ENCODE measurements at regions not wholly inside any gene's neighbourhood (a gene's known extent, or its start where the extent isn't known, plus 50 kb on each side); places are given as distances from the start of the nearest gene placed in this dataset.

DNA sequence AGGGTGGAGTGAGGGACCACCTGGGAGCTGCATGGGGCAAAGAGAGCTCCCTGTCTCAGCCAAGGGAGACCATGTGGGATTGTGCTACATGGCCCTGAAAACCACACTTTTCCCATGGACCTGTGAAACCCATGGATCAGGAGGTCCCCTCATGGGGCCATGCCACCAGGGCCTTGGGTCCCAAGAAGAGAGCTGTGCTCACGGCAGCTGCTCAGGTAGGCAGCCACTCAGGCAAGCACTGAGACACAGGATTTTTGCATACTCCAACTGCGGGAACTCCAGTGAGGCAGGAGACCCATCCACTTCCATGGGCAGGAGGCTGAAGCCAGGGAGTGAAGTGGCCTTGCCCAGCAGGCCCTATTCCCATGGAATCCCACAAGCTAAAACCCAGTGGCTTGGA is 190.0 kb downstream of the KCNA4 start:
- no peak for TF ChIP-seq POLR2A (IDR thresholded peaks at IDR 0.05; ENCODE audit: low read depth, low read length)
- TF ChIP-seq PAX5 (IDR thresholded peaks at IDR 0.05; ENCODE audit: insufficient read depth, low read length, severe bottlenecking): no peak
- no peak for TF ChIP-seq POLR2AphosphoS5 (IDR thresholded peaks at IDR 0.05; ENCODE audit: low read depth, low read length)
- TF ChIP-seq TAF1 (IDR thresholded peaks at IDR 0.05; ENCODE audit: low read depth, low read length): no peak
- no peak for TF ChIP-seq SPI1 (IDR thresholded peaks at IDR 0.05; ENCODE audit: low read depth, low read length)
